ENCODE measurements at regions not wholly inside any gene's neighbourhood (a gene's known extent, or its start where the extent isn't known, plus 50 kb on each side); places are given as distances from the start of the nearest gene placed in this dataset.

DNA sequence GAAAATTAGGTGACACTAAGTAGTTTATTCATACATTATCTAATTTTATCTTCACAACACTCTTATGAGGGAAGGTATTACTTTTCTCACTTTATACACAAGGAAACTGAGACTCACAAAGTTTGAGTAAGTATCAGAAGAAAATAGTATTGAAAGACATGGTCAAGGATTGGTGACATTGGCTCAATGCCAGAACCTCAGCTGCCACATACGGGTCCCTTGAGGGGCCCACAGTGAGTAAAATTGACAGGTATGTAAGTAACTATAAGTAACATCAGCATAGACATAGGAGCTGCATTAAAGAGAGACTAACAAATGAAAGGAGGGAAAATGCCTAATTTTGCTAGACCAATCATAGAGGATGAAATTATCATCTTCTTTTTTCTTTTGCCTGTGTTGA, 134.1 kb downstream of the COX18 start:
- ATAC-seq (no peak), DNase-seq (ENCODE audit: low read depth, low spot score) (no peak)
- intact Hi-C loops (cut with micrococcal nuclease): no loop called here
- Histone ChIP-seq H3K27me3 (ENCODE audit: insufficient read depth, low read length) (no peaks in the 10 kb centered on the region), H3K79me2 (ENCODE audit: insufficient read depth, low read length) (no peaks in the 10 kb centered on the region), H4K20me1 (ENCODE audit: insufficient read depth) (no peaks in the 10 kb centered on the region), H3K9me2 (ENCODE audit: insufficient read depth) (no peaks in the 10 kb centered on the region), H3K27ac (ENCODE audit: low read depth, low read length) (no peak overlapping the region), H3K4me2 (ENCODE audit: low read length) (no peak overlapping the region), H3K4me3 (replicated peaks in 1 of 2; ENCODE audit: low read depth in 1 of 2, low read length in 2 of 2) (no peak overlapping the region), H3K4me1 (ENCODE audit: control insufficient read depth in 1 of 2, insufficient read depth in 2 of 2, low read length in 2 of 2) (no peaks in the 10 kb centered on the region), H3K9ac (ENCODE audit: low read length) (no peak overlapping the region), H3K9me3 (ENCODE audit: control insufficient read depth in 1 of 2, insufficient read depth in 1 of 2, low read depth in 1 of 2, low read length in 2 of 2) (no peaks in the 10 kb centered on the region), H2AFZ (ENCODE audit: low read depth, low read length, poor library complexity, severe bottlenecking) (no peak overlapping the region), H3K36me3 (ENCODE audit: control insufficient read depth in 1 of 2, insufficient read depth in 2 of 2, low read length in 2 of 2) (no peaks in the 10 kb centered on the region)
- POLR2A ChIA-PET: no interaction called here
- BruUV-seq (replicated peaks): no TSS peak
- TF ChIP-seq SRF (IDR thresholded peaks at IDR 0.05; ENCODE audit: low read depth) (no peak), POLR2A (IDR thresholded peaks at IDR 0.05; ENCODE audit: borderline replicate concordance, extremely low read depth, insufficient read depth, insufficient read length) (no peak), FOSL1 (IDR thresholded peaks at IDR 0.05; ENCODE audit: low read depth) (no peak), SIN3A (IDR thresholded peaks at IDR 0.05; ENCODE audit: low read depth) (no peak), YY1 (IDR thresholded peaks at IDR 0.05; ENCODE audit: extremely low read depth, insufficient replicate concordance, low read depth, low read length) (no peak), EGR1 (IDR thresholded peaks at IDR 0.05; ENCODE audit: low read depth) (no peak), POLR2AphosphoS5 (IDR thresholded peaks at IDR 0.05; ENCODE audit: low read depth, low read length) (no peak), CBX3 (IDR thresholded peaks at IDR 0.05; ENCODE audit: low read depth) (no peak)
- TF ChIP-seq, protein P1, sequence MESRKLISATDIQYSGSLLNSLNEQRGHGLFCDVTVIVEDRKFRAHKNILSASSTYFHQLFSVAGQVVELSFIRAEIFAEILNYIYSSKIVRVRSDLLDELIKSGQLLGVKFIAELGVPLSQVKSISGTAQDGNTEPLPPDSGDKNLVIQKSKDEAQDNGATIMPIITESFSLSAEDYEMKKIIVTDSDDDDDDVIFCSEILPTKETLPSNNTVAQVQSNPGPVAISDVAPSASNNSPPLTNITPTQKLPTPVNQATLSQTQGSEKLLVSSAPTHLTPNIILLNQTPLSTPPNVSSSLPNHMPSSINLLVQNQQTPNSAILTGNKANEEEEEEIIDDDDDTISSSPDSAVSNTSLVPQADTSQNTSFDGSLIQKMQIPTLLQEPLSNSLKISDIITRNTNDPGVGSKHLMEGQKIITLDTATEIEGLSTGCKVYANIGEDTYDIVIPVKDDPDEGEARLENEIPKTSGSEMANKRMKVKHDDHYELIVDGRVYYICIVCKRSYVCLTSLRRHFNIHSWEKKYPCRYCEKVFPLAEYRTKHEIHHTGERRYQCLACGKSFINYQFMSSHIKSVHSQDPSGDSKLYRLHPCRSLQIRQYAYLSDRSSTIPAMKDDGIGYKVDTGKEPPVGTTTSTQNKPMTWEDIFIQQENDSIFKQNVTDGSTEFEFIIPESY (IDR thresholded peaks at IDR 0.05; ENCODE audit: extremely low read depth, insufficient replicate concordance, low read length): no peak
- RAD21 ChIA-PET (ENCODE audit: low non-redundant PET in 1 of 2, low total read pairs in 2 of 2, uncharacterized antibody in 2 of 2, unreplicated experiment in 2 of 2): no interaction called here
- CTCF ChIA-PET: no interaction called here

DNA sequence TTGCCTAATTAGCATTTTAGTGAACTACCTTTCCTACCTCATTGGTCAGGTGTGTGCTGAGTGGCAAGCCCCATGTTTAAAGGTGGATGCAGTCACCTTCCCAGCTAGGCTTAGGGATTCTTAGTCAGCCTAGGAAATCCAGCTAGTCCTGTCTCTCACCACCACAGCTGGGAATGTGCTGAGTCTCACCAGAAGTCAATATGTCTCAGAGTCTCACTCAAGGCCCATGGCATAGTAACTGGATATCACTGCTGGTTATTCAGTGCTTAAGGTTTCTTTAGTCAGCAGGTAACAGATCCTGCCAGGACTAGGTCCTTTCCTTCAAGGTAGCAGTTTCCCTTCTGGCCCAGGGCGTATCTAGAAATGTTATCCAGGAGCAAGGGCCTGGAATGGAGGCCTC, 136.5 kb downstream of the COX18 start:
- ChIA-PET RAD21 (ENCODE audit: low non-redundant PET in 1 of 2, low total read pairs in 2 of 2, uncharacterized antibody in 2 of 2, unreplicated experiment in 2 of 2) (no interaction called here), POLR2A (no interaction called here), CTCF (no interaction called here)
- no peak overlapping the region for H3K9ac ChIP-seq (ENCODE audit: low read length)
- TF ChIP-seq FOSL1 (IDR thresholded peaks at IDR 0.05; ENCODE audit: low read depth): no peak
- TF ChIP-seq SIN3A (IDR thresholded peaks at IDR 0.05; ENCODE audit: low read depth): no peak
- TF ChIP-seq, protein P1 (IDR thresholded peaks at IDR 0.05; ENCODE audit: extremely low read depth, insufficient replicate concordance, low read length): no peak
- TF ChIP-seq, protein P2, sequence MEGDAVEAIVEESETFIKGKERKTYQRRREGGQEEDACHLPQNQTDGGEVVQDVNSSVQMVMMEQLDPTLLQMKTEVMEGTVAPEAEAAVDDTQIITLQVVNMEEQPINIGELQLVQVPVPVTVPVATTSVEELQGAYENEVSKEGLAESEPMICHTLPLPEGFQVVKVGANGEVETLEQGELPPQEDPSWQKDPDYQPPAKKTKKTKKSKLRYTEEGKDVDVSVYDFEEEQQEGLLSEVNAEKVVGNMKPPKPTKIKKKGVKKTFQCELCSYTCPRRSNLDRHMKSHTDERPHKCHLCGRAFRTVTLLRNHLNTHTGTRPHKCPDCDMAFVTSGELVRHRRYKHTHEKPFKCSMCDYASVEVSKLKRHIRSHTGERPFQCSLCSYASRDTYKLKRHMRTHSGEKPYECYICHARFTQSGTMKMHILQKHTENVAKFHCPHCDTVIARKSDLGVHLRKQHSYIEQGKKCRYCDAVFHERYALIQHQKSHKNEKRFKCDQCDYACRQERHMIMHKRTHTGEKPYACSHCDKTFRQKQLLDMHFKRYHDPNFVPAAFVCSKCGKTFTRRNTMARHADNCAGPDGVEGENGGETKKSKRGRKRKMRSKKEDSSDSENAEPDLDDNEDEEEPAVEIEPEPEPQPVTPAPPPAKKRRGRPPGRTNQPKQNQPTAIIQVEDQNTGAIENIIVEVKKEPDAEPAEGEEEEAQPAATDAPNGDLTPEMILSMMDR (IDR thresholded peaks at IDR 0.05 in 2 of 3, conservative IDR thresholded peaks at IDR 0.05 in 1 of 3; ENCODE audit: borderline replicate concordance in 1 of 3, insufficient read depth in 1 of 3, low read depth in 2 of 3, low read length in 2 of 3): no peak
- TF ChIP-seq ELF1 (IDR thresholded peaks at IDR 0.05; ENCODE audit: borderline replicate concordance, low read depth): no peak
- TF ChIP-seq JUND (IDR thresholded peaks at IDR 0.05): no peak
- no peak for TF ChIP-seq EZH2phosphoT487 (IDR thresholded peaks at IDR 0.05; ENCODE audit: borderline replicate concordance)
- no peak for TF ChIP-seq ZFX (IDR thresholded peaks at IDR 0.05)
- TF ChIP-seq RAD21 (IDR thresholded peaks at IDR 0.05; ENCODE audit: low read depth): no peak
- TF ChIP-seq POLR2AphosphoS5 (IDR thresholded peaks at IDR 0.05; ENCODE audit: low read depth, low read length): no peak
- no peak overlapping the region for H3K27ac ChIP-seq (ENCODE audit: low read depth, low read length)
- ATAC-seq (no peak), DNase-seq (ENCODE audit: low read depth, low spot score) (no peak)
- H3K36me3 ChIP-seq (ENCODE audit: control insufficient read depth in 1 of 2, insufficient read depth in 2 of 2, low read length in 2 of 2): no peaks in the 10 kb centered on the region
- no peak overlapping the region for H3K4me3 ChIP-seq (replicated peaks in 1 of 2; ENCODE audit: low read depth in 1 of 2, low read length in 2 of 2)
- no peaks in the 10 kb centered on the region for H3K9me3 ChIP-seq (ENCODE audit: control insufficient read depth in 1 of 2, insufficient read depth in 1 of 2, low read depth in 1 of 2, low read length in 2 of 2)
- H2AFZ ChIP-seq (ENCODE audit: low read depth, low read length, poor library complexity, severe bottlenecking): no peak overlapping the region
- intact Hi-C loops (cut with micrococcal nuclease): no loop called here
- no peaks in the 10 kb centered on the region for H3K27me3 ChIP-seq (ENCODE audit: insufficient read depth, low read length)
- H3K4me1 ChIP-seq (ENCODE audit: control insufficient read depth in 1 of 2, insufficient read depth in 2 of 2, low read length in 2 of 2): no peaks in the 10 kb centered on the region
- H4K20me1 ChIP-seq (ENCODE audit: insufficient read depth): no peaks in the 10 kb centered on the region
- H3K79me2 ChIP-seq (ENCODE audit: insufficient read depth, low read length): no peaks in the 10 kb centered on the region
- no peaks in the 10 kb centered on the region for H3K9me2 ChIP-seq (ENCODE audit: insufficient read depth)
- no peak overlapping the region for H3K4me2 ChIP-seq (ENCODE audit: low read length)
- no TSS peak for BruUV-seq (replicated peaks)

All from HCT116 (cell line).